CD1c-positive myeloid dendritic cell (primary cell): ENCODE measurements at regions not wholly inside any gene's neighbourhood (a gene's known extent, or its start where the extent isn't known, plus 50 kb on each side); places are given as distances from the start of the nearest gene placed in this dataset.

Experiments used
- DNase-seq: peaks from one replicate; pipeline ENCODE4 v3.0.0-alpha.2; 2016; ENCODE audit errors: extremely low spot score

DNA sequence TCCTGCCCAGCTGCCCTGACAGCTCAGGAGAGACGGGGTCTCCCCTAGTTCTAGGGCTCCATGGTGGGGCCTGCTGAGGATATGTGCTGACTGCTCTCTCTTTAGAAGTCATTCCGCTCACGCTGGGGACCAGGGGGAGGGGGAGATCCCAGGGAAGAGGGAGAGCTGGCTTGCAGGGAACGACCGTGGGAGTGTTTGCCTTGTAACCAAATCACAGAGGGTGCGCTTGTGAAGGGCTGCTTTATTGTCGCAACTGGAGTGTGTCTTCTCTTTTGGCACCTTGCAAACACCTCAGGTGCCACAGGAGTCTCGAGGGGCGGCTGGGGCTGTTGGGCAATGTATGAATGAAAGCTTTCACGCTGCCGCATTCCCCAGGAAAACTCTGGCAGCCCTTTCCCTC, 531.3 kb upstream of the MKI67 start:
- DNase-seq = no peak

DNA sequence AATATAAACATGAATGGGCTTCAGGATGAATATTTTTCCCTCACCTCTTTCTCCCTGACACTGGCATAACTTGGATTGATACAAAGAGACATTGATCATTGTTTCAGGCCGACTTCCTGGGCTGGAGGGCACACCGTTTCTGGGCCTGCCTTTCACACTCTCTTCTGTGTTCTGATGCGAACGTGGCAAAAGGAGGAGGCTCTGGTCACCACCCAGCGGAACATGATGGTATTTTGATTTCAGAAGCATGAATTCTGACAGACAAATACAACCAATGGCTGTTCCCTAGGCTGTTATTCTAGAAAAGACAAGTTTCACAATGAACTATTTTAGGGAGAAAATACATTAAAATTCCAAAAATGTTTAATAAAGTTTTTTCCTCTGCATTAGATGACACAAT, 534.5 kb upstream of the MKI67 start:
- no peak for DNase-seq

DNA sequence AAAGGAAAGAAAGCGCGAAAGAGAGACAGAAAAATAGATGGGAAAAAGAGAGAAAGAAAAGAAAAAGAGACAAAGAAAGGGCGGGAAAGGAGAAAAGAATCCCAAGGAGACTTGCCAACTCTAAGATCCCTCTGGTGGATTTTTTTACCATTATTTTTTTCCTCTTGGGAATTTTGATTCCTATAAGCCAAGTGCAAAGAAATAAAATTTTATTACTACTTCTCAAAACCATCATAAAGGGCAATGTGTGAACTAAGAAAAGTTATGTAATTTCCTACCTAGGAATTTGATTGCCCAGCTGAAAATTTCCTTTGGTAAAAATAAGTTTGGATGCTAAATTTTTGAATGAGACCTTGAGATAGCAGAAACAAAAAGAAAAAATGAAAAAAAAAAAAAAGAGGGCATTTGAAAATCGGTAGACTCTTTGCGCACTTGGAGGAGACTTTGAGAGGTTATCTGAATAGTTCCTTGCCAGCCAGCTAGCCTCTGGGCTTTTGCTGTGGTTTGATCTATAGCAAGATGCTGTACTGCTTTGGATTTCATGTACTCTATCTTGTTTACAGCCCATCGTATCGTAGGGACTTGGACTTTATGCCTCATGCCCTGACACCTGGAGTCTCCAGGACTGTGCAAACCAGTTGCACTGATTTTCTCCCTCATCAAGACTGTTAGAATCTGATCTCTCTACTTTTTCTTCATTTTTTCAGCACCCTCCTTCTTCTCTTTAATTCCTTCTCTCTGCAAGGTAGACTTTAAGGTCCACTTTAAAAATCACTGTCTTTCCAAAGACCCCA, 535.4 kb upstream of the MKI67 start:
- no peak for DNase-seq

DNA sequence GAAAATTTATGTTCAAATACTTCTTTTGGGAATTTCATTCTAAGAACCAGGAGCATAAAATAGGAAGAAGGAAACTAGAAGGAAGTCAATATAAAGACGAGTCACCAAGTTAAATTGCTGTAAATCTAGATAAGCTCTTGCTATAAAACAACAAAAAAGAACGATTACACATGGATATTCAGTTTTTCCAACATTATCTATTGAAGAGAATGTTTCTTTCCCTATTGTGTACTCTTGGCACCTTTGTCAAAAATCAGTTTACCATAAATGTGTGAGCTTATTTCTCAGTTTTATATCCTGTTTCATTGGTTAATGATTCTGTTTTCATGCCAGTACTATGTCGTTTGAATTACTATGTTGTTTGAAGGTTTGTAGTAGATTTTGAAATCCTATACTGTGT, 536.3 kb upstream of the MKI67 start:
- no peak for DNase-seq

DNA sequence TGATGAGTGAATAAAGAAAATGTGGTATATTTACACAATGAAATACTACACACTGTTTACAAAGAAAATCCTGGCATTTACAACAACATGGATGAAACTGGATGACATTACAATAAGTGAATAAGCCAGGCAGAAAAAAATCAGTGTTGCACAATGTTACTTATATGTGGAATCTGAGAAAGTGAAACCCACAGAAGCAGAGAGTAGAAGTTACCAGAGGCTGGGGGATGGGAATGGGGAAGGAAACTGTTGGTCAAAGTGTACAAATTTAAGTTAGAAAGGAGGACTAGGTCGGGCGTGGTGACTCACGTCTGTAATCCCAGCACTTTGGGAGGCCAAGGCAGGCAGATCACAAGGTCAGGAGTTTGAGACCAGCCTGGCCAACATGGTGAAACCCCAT, 538.5 kb upstream of the MKI67 start:
- no peak for DNase-seq

DNA sequence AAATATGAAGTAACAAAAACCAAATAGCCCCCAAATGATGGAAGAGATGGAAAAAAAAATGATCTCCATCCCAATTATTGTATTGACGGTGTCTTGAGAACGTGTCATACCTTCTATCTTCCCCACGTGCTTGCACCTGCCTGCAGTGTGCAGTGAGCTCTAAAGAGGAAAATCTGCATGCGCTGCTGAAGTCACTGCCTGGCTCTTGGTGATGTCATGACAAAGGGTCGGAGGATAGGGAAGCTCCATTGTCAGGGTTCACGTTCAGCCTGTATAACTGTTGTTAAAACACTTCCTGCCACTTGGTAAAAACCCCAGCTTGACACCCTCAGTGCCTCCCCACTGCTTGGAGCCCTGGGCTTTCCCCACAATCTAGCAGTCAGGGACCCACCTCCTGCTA, 549.2 kb upstream of the MKI67 start:
- no peak for DNase-seq

DNA sequence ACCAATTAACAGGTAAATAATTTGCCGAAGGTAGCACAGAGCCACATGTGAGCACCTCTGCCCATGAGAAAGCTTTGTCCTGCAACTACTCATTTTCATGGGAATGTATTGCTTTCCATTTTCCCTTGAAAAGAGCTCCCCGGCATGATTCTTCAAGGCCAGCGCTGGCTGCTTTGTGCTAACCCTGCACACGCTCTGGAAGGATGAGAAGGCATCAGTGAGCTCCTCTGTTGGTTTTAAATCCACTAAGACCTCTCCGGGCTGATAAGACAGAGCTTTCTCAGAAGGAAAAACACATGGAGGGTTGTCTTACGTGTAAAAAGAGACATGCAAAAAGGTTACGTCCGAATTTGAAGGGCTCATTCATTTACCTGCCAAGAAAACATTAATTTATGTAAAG, 553.9 kb upstream of the MKI67 start:
- no peak for DNase-seq

DNA sequence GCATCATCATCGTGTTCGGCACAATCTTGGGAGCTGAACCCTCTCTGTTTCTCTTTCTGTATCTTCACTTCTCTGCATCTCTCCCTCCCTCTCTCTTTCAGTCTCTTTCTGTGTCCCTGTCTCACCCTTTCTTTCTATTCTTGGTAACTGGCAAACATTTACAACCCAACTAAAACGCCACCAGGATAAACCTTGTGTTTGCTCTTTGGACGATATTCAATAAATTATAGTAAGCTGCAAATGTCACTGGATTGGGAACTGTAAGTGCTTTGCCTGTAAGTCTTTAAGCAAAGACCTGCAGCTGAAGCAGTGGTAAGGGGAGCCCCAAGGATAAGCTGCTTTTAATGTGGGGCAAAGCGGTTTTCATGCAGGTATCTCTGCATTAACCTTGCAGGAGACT, 558.0 kb upstream of the MKI67 start:
- DNase-seq = no peak

DNA sequence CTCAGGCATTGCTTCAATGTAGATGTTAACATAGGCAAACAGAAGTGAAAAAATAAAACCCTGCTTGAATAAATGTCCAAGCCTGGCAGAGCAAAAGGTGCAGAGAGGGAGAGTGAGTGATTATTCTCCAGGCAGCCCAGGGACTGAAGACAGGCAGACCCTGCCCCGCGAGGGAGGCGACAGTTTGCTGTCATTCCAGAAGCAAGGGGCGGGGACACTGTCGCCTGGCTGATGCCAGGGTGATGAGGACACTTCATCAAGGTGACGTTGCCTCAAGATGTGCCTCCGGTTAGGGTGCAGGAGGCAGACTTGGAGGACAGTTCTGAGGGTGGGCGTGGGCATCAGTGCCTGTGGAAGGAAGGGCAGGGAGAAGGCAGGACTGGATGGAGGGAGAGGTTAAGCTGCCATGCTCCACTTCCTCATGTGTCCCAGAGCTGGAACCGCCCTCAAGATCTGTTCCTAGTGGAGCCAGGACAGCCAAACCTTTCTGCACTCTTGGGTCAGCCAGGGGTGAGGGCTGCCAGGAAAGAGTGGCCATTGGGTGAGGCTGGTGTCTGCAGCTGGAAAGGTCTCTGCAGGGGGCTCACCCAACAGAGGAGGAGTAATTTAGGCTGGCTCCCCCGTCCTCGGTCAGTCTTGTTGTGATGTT, 560.5 kb upstream of the MKI67 start:
- no peak for DNase-seq

DNA sequence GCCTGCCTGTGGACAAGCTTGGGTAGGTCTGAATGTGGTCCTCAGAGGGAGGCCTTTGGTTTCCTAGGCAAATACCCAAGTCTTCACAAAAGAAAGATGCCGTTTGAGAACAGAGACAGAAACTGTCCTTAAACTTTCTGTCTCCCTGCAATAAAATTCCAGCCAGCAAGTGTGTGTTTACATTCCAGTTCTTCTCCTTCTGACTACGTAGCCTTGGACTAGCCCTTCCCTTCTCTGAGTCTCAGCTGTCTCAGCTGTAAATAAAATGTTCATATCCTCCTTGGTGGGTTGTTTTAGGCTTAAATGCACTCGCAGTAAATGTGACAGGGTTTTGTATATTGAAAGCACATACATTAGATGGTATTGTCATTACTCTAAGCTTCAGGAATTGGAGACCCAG, 561.2 kb upstream of the MKI67 start:
- DNase-seq = no peak

DNA sequence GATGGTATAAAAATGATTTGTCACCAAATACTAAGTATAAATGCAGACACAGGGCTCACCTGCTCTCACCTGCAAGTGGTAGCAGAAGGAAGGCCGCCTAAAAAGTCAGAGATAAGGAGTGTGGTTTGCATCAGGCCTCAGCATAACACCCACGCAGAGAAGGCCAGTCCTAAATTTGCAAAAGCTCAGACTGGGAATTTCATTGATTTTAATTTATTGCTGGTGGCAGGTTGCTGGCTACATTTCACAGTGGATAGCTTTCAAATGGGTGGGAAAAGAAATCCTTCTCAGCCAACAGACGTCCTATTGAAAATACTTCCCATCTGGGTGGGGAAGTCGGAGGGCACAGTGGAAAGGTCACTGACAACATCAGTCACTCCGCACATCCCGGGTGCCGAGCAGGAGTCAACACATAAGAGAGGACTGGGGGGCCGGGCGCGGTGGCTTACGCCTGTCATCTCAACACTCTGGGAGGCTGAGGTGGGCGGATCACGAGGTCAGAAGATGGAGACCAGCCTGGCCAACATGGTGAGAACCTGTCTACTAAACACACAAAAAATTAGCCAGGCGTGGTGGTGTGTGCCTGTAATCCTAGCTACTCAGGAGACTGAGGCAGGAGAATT, 561.8 kb upstream of the MKI67 start:
- no peak for DNase-seq

DNA sequence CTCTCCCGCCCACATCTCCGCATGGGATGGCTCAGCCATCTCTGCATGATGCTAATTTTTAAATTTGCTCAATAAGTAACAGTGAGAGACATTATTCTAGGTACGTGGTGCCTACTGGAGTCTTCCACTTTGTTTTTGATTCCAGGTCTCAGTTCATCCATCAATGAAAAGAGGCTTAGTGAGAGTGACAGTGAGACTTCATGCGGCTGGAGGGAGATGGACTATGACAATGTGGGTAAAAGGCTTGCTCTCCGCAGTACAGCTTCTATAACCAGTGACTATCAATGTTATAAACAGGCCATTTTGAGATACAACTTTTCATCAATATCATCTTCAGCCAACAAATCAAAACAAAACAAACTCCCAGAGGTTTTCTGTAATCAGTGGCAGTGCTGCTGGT, 563.4 kb upstream of the MKI67 start:
- no peak for DNase-seq

DNA sequence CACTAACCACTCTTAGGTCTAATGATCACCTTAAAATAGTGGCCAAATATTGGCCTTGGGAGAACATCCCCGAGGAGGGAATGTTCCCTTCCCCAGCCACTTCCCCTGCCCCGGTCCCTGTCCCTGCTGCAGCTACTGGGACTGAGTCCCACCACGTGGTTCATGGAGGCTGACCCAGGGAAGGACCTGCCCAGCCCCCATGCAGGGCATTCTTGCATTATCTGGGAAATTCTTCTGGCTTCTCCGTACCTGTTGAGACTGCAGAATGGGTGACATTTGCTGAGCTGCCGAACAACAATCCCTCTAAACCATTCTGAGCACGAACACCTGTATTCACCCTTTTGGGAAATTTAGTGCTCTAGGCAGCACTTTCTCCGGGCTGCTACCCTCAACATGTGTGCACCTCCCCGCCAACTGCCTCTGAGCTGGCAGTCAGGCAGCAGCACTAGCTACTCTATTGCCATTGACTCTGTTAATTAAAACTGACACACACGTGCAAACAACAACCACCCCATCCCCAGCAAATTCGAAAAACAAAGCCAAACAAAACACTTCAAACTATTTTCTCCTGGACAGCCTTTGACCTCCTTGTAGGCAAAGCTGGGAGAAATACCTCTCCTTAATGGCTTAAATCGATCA, 567.4 kb upstream of the MKI67 start:
- no peak for DNase-seq

DNA sequence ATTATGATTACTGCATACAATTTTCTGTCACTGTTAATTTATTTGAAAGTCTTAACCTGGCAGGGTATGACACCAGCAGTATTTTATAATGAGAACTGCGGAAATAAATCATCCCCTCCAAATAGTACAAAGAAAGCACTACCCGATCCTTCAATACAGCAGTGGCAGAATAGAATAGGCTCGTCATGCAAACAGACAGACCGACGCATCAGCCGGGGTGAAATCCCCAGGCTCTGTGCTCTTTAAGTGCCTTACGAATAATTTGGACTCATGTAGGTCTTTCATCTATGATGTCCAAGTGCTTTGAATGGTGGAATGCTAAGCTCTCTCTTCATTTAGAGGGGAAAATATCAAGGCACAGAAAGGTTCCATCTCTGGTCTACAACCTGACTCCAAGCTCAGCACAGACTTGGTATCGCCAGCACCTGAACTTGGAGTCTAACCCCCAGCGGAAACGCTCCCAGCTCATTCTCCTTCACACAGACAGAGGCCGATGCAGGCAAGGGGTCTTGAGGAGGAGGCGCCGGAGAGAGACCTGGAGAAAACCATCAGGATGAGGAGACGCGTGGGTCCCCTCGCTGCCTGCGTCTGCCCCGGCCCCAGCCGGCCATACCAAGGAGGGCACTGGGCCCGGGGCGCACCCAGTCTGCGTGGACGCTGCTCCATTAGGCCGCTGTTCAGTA, 568.1 kb upstream of the MKI67 start:
- no peak for DNase-seq

DNA sequence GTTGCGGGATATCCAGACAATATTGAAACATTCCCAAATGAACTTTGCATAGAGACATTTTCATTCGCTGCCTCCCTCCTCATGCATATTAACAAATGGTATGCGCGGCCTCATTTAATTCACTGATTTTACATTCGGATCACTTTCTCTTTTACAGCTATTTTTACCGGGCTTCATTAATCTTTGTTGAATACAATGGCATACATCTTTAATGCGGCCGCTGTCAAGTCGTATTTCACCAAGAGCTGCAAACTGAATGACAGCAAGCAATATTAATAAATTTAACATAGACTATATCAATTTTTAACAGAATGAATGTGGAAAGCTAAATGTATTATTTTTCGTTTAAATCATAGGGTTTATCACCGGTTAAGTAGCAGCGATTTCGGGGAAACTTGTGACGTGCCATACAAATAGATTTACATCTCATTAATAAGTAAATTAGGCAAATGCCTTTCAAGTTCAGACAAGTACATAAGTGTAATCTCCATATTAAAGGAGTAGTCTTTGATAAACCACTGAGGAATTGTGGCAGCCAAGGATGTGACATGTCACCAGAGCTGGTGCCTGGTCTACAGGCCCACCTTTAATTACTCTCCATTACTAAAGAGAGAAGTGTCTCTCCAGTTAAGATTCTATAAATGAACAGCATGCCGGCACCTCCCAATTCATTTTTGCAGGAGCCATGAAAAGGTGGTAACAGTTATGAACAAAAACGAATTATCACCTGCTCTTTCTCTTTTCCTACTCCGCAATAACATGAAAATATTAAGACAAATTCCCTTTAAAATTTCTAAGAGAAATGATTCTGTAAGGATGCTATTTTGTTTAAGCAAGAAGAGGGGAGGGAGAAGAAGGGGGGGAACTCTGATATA, 568.9 kb upstream of the MKI67 start:
- DNase-seq = no peak

DNA sequence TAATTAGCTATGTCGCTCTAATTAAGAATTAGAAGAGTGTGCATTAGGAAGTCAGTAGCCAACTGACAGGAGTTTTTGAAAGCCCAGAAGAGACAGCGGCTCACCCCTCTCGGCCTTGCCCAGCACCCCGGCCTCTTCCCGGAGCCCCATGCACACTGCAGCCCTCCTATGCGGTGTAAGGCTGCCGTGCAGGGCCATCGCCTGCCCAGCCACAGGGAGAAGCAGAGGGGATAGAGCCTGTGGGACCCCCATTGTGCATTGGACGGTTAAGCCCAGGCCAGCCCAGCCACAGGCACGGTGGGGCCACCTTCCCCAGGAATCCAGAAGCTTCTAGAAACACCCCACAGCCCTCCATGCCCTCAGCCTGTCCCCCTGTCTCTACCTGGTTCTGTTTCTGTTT, 569.7 kb upstream of the MKI67 start:
- DNase-seq = no peak

DNA sequence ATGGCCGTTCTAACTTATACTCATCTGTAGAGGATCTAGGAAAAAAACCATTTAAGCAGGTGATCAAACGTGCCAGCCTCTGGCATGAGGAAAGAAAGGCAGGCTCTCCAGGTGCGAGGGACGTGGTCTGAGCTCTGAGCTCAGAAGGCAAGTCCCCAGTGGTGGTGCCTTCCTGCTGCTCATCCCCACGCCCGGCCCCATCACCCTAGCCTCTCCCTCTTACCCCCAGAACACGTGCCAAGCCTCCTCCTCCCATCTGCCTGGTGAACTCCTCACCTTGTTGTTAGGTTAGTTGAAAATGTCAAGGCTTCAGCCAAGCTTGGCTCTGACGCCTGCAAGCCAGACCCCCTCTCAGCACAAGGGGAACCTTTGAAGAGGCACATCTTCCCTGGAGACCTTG, 571.2 kb upstream of the MKI67 start:
- DNase-seq = no peak

DNA sequence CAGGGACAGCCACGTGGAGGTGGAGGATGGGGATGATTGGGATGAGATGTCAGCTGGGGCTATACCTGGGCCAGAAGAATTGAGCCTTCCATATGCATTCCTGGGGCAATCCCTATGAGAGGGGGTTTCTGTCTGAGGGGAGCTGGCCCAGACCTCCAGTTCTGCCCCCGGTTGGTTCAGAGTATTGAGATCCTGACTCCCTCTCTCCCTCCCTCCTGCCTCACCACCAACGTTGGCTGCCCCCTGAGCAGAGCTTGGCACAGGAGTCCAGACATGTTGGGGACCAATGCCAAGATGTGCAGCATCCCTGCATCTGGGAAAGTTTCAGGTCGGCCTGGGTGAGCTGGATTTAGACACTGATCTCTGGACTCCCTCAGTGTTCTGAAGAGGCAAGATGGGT, 575.2 kb upstream of the MKI67 start:
- DNase-seq = no peak

DNA sequence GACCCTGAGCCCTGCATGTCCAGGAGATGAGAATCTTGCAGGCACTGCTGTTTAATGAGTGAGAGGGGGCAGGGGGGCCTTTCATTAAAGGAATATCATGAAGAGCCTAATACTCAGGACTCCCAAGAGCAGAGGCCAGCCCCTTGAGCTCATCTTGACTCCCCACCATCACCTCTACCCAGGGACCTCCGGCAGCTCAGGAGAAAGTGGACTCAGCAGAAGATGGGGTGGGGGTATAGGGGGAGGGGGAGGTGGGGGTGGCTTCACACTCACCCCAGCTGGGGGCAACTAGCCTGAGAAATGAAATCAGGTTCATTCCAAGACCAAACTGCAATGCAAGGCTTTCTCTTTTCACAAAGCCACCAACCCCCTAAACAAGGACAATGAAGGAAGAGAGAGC, 575.6 kb upstream of the MKI67 start:
- DNase-seq = no peak

DNA sequence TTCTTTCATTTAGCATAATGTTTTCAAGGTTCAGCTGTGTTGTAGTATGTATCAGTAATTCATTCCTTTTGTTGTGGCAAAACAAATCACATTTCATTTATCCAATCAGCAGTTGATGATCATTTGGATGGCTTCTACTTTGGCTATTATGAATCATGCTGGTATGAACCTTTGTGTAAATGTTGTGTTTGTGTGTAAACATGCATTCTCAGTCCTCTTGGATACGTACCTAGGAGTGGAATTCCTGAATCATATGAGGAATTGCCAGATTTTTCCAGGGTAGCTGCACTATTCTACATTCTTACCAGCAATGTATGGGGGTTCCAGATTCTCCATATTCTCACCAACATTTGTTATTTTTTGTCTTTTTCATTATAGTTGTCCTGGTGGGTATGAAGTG, 578.5 kb upstream of the MKI67 start:
- no peak for DNase-seq

DNA sequence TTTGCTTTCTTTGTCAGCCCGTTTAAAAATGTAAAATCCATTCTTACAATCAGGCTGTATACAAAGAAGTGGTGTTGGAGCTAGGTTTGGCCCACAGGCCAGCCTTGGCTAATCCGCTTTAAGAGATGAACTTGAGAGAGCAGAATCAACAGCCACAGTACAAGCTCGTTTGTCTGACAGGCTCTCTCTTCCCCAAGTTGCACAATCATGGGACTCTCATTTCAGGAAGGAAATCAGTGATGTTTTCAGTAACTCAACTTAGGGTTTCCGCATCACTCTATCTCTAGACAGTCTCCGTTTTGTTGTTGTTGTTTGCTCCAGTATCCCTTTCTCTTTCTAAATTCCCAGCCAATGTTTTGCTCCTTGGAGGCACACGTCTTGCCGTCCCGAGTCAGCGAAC, 582.0 kb upstream of the MKI67 start:
- no peak for DNase-seq
